ENCODE measurements at regions not wholly inside any gene's neighbourhood (a gene's known extent, or its start where the extent isn't known, plus 50 kb on each side); places are given as distances from the start of the nearest gene placed in this dataset.
A peak's percentile ranks its signal among the peaks of the same experiment; 100 is the strongest.
"Not testable (repeated sequence)": the region's sequence is repeated elsewhere in the genome, so short reads cannot be mapped to it uniquely, and the experiment has no call there.

- DNase-seq: not testable (repeated sequence)
Measured at GRCh38 chr1:120941066-120941465, 51.5 kb downstream of the PPIAL4A start.

- not testable (repeated sequence) for DNase-seq
Measured at GRCh38 chr1:120941836-120942217, 52.3 kb downstream of the PPIAL4A start.

- peak; percentile 82 for DNase-seq
Measured at GRCh38 chr1:120942218-120942944, 52.8 kb downstream of the PPIAL4A start.

GRCh38 chr1:120942945-120943319, 53.4 kb downstream of the PPIAL4A start:
- DNase-seq: not testable (repeated sequence)

- DNase-seq: not testable (repeated sequence)
Measured at GRCh38 chr1:120944691-120945090, 55.1 kb downstream of the PPIAL4A start.

GRCh38 chr1:120945122-120945521, 55.6 kb downstream of the PPIAL4A start:
- DNase-seq: not testable (repeated sequence)

- not testable (repeated sequence) for DNase-seq
Measured at GRCh38 chr1:120947114-120947513, 57.5 kb downstream of the PPIAL4A start.

GRCh38 chr1:120949724-120950123, 60.2 kb downstream of the PPIAL4A start:
- DNase-seq: not testable (repeated sequence)

GRCh38 chr1:120950633-120951032, 61.1 kb downstream of the PPIAL4A start:
- DNase-seq: not testable (repeated sequence)

- not testable (repeated sequence) for DNase-seq
Measured at GRCh38 chr1:120951100-120951499, 61.5 kb downstream of the PPIAL4A start.

GRCh38 chr1:120952207-120952870, 62.8 kb downstream of the PPIAL4A start:
- not testable (repeated sequence) for DNase-seq

- DNase-seq: not testable (repeated sequence)
Measured at GRCh38 chr1:120952871-120953265, 63.3 kb downstream of the PPIAL4A start.

- DNase-seq: no peak
Measured at GRCh38 chr1:120954736-120955135, 65.2 kb downstream of the PPIAL4A start.

GRCh38 chr1:120955961-120956360, 66.4 kb downstream of the PPIAL4A start:
- DNase-seq: not testable (repeated sequence)

GRCh38 chr1:120966018-120966417, 76.4 kb downstream of the PPIAL4A start:
- DNase-seq: not testable (repeated sequence)

- DNase-seq: not testable (repeated sequence)
Measured at GRCh38 chr1:120972863-120973262, 83.3 kb downstream of the PPIAL4A start.

GRCh38 chr1:120973836-120974235, 84.3 kb downstream of the PPIAL4A start:
- DNase-seq: not testable (repeated sequence)

GRCh38 chr1:120977279-120977678, 87.7 kb downstream of the PPIAL4A start:
- not testable (repeated sequence) for DNase-seq

- DNase-seq: not testable (repeated sequence)
Measured at GRCh38 chr1:120981489-120982094, 92.0 kb downstream of the PPIAL4A start.

GRCh38 chr1:120994614-120995013, 105.0 kb downstream of the PPIAL4A start:
- not testable (repeated sequence) for DNase-seq

GRCh38 chr1:120995025-120995424, 105.5 kb downstream of the PPIAL4A start:
- DNase-seq: not testable (repeated sequence)

- DNase-seq: not testable (repeated sequence)
Measured at GRCh38 chr1:121001090-121001726, 111.6 kb downstream of the PPIAL4A start.

GRCh38 chr1:121003230-121003629, 113.7 kb downstream of the PPIAL4A start:
- DNase-seq: not testable (repeated sequence)
